Testis (tissue), 2 donors: ENCODE measurements at regions not wholly inside any gene's neighbourhood (a gene's known extent, or its start where the extent isn't known, plus 50 kb on each side); places are given as distances from the start of the nearest gene placed in this dataset.

Source experiments
- DNase-seq: peaks from one replicate; pipeline ENCODE4 v3.0.0-alpha.2; 2019
- H3K27ac ChIP-seq, 2 donors: fragments of 200-600 bp; sonication (generic); one replicate each; pipeline ENCODE4 v1.5.1; 2019
- H3K27me3 ChIP-seq: fragments of 200-600 bp; sonication (generic); one replicate; pipeline ENCODE4 v1.5.1; 2019
- H3K36me3 ChIP-seq: fragments of 200-600 bp; sonication (generic); one replicate; pipeline ENCODE4 v1.5.1; 2017; ENCODE audit warnings: low read depth; ENCODE audit errors: missing control alignments
- H3K4me1 ChIP-seq: fragments of 200-600 bp; sonication (generic); one replicate; pipeline ENCODE4 v1.5.1; 2019
- H3K4me3 ChIP-seq, 2 donors: fragments of 200-600 bp; sonication (generic); one replicate each; pipeline ENCODE4 v1.5.1; 2017 to 2019
- H3K9me3 ChIP-seq: fragments of 200-600 bp; sonication (generic); one replicate; pipeline ENCODE4 v1.5.1; 2017
- POLR2A ChIP-seq: fragments of 450-650 bp; IDR thresholded peaks from one replicate; pipeline ENCODE4 v1.6.1; 2017; ENCODE audit warnings: antibody characterized with exemption, mild to moderate bottlenecking, moderate library complexity
- WGBS, 2 donors: methylation state at CpG; one replicate each; pipeline ENCODE4 v1.1.5; 2018; 5-methylcytosine and 5-hydroxymethylcytosine counted together
- intact Hi-C: fragments of 100-400 bp; cut with DNase I; formaldehyde crosslinking; loops from one replicate; pipeline ENCODE4 v1.15.1; 2023; ENCODE audit warnings: low total_unique reads
- TF ChIP-seq, protein P1 (sequence below), 3 experiments: fragments of 450-650 bp in 2 of 3; fragments of 200-600 bp in 1 of 3; sonication (generic) in 1 of 3; IDR thresholded peaks; one replicate each; pipeline ENCODE4 v1.5.1; 2016 to 2019; ENCODE audit warnings: antibody characterized with exemption in 3 of 3, mild to moderate bottlenecking in 2 of 3, moderate library complexity in 1 of 3

DNA sequence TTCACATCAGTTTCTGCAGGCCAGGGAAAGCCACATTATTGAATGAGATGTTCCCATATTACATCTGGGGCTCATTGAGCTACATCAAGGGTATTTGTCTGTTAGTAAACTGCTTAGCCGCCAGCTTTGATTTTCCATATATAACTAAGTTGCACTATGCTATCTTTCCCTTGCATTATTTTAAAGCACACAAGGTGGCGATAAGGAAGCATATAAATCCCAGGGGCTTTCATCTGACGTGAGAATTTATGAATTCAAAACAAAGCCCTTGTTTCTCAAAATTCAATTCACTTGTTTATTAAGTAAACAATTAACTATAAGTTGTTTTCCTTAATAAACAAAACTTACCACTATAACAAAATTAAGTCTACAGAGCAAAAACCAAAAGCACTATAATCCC is 334.1 kb upstream of the TPK1 start:
- Histone ChIP-seq H3K4me3 (no peak overlapping the region), H3K27me3 (no peaks in the 10 kb centered on the region), H3K4me1 (no peaks in the 10 kb centered on the region), H3K36me3 (no peaks in the 10 kb centered on the region), H3K9me3 (no peaks in the 10 kb centered on the region), H3K27ac (no peak overlapping the region)
- TF ChIP-seq, protein P1, sequence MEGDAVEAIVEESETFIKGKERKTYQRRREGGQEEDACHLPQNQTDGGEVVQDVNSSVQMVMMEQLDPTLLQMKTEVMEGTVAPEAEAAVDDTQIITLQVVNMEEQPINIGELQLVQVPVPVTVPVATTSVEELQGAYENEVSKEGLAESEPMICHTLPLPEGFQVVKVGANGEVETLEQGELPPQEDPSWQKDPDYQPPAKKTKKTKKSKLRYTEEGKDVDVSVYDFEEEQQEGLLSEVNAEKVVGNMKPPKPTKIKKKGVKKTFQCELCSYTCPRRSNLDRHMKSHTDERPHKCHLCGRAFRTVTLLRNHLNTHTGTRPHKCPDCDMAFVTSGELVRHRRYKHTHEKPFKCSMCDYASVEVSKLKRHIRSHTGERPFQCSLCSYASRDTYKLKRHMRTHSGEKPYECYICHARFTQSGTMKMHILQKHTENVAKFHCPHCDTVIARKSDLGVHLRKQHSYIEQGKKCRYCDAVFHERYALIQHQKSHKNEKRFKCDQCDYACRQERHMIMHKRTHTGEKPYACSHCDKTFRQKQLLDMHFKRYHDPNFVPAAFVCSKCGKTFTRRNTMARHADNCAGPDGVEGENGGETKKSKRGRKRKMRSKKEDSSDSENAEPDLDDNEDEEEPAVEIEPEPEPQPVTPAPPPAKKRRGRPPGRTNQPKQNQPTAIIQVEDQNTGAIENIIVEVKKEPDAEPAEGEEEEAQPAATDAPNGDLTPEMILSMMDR (IDR thresholded peaks at IDR 0.05), result no peak
- no peak for TF ChIP-seq POLR2A
- no peak for DNase-seq
- intact Hi-C loops, result no loop called here
- WGBS, 2 donors, result 56 to 64% methylated on average over 3 of the region's 3 CpGs

DNA sequence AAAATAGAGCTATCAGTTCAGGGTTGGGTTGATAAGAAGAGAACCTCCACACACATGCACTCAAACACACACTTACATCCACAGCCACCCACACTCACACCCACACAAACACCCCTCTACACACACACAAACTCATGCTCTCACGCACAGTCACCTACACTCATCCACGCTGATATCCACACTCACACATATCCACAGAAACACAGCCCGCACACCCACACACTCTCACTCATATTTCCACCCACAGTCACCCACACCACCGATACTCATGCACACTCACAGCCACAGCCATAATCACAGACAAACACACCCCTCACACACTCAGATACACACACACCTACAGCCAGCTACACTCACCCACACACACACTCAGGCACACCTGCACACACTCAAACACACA is 333.0 kb upstream of the TPK1 start:
- 87 to 90% methylated on average over 4 of the region's 4 CpGs for WGBS, 2 donors
- DNase-seq, result no peak
- H3K36me3 ChIP-seq, result no peaks in the 10 kb centered on the region

DNA sequence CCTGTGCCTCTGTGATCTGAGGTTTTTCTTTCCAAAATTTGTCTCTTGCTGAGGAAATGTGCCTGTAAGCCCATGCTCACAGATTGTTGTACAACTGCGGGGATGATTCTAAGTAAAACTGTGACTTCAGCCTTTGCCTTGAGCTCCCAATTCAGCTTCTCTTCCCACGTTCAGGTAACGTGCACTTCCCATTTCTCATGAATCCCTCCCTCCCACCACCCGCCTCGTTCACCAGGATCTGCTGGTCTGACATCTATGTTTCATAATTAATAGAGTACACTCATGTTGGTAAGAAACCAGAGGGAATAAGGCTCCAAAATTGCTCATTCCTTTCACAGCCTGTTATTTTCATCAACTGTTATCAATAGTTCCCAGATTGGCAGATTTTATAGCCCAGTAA is 332.6 kb upstream of the TPK1 start:
- intact Hi-C loops, result no loop called here
- WGBS, 2 donors, result 58 to 62% methylated on average over 5 of the region's 5 CpGs
- Histone ChIP-seq H3K9me3 (no peaks in the 10 kb centered on the region), H3K27me3 (no peaks in the 10 kb centered on the region), H3K4me1 (no peaks in the 10 kb centered on the region), H3K4me3 (no peak overlapping the region), H3K36me3 (no peaks in the 10 kb centered on the region), H3K27ac (no peak overlapping the region)
- no peak for DNase-seq
- TF ChIP-seq, protein P1 (IDR thresholded peaks at IDR 0.05), result no peak
- no peak for TF ChIP-seq POLR2A

More for the DNA sequence above, 333.0 kb upstream of the TPK1 start:
- no peaks in the 10 kb centered on the region for H3K27me3 ChIP-seq
- H3K4me3 ChIP-seq, result no peak overlapping the region
- H3K4me1 ChIP-seq, result no peaks in the 10 kb centered on the region
- H3K9me3 ChIP-seq, result no peaks in the 10 kb centered on the region
- intact Hi-C loops, result no loop called here
- TF ChIP-seq, protein P1 (IDR thresholded peaks at IDR 0.05), result no peak
- no peak for TF ChIP-seq POLR2A
- H3K27ac ChIP-seq, result no peak overlapping the region

DNA sequence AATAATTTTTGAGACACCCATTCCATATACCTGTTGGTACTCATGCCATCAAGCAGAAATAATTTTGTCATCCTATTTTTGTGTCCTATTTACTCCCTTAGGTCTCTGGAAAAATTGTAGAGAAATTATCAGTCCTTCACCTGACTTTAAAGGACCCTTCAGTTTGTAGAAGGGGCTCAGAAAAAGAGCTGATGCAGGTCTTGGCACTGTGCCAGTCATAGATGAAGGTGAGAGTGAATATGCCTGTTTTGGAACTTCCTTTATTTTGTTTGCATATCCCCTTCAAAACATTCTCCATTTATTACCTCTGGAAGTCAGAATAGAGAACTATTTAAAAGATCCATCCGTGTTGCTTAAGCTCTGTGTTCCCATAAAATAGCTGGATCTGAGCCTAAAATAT is 321.0 kb upstream of the TPK1 start:
- 41 to 63% methylated on average over 1 of the region's 1 CpG for WGBS, 2 donors
- no peaks in the 10 kb centered on the region for H3K27me3 ChIP-seq
- DNase-seq, result no peak
- H3K9me3 ChIP-seq, result no peaks in the 10 kb centered on the region
- TF ChIP-seq, protein P1 (IDR thresholded peaks at IDR 0.05), result no peak
- no peak for TF ChIP-seq POLR2A
- no peak overlapping the region for H3K27ac ChIP-seq
- no peaks in the 10 kb centered on the region for H3K36me3 ChIP-seq
- intact Hi-C loops, result no loop called here
- no peaks in the 10 kb centered on the region for H3K4me1 ChIP-seq
- H3K4me3 ChIP-seq, result no peak overlapping the region

DNA sequence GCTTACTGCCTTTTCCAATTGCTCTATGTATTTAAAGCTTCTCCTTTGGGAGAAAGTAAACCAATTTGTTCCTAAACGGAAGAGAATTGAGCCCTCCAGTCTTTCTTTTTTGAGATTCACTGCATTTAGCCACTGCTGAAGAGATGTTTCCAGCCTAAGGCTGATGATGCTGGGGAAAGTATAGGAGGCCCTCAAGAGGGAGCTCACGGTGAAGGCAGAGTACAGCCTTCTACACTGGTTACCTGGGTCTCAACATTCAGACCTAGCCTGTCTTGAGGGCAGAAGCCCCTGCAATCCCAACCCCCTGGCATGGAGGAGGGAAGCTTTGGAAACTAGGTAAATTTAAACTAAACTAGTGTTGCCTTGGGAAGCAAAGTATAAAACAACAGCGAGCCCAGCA is 316.7 kb upstream of the TPK1 start:
- no peak for TF ChIP-seq POLR2A
- TF ChIP-seq, protein P1 (IDR thresholded peaks at IDR 0.05), result no peak
- intact Hi-C loops, result no loop called here
- 56 to 80% methylated on average over 3 of the region's 3 CpGs for WGBS, 2 donors
- no peaks in the 10 kb centered on the region for H3K27me3 ChIP-seq
- DNase-seq, result no peak
- no peaks in the 10 kb centered on the region for H3K9me3 ChIP-seq
- H3K4me3 ChIP-seq, result no peak overlapping the region
- H3K27ac ChIP-seq, result no peak overlapping the region
- H3K4me1 ChIP-seq, result no peaks in the 10 kb centered on the region
- H3K36me3 ChIP-seq, result no peaks in the 10 kb centered on the region
